ENCODE measurements at regions not wholly inside any gene's neighbourhood (a gene's known extent, or its start where the extent isn't known, plus 50 kb on each side); places are given as distances from the start of the nearest gene placed in this dataset.

GRCh38 chr1:5758000-5758858 is 234.0 kb downstream of the NPHP4 start:
- TF ChIP-seq POLR2A (IDR thresholded peaks at IDR 0.05) = no peak
- no peak for TF ChIP-seq CTCF (IDR thresholded peaks at IDR 0.05)
